Neural cell (in vitro differentiated cells): ENCODE measurements at regions not wholly inside any gene's neighbourhood (a gene's known extent, or its start where the extent isn't known, plus 50 kb on each side); places are given as distances from the start of the nearest gene placed in this dataset.
"Not testable (repeated sequence)": the region's sequence is repeated elsewhere in the genome, so short reads cannot be mapped to it uniquely, and the experiment has no call there.

Source experiments
- CTCF ChIP-seq: fragments of 450-650 bp; IDR thresholded peaks from 2 replicates; pipeline ENCODE4 v1.5.1; 2014; ENCODE audit warnings: antibody characterized with exemption, mild to moderate bottlenecking, moderate library complexity; ENCODE audit not compliant: poor library complexity, severe bottlenecking
- EP300 ChIP-seq: fragments of 450-650 bp; conservative IDR thresholded peaks from 2 replicates; pipeline ENCODE4 v1.6.1; 2014; ENCODE audit warnings: antibody characterized with exemption, mild to moderate bottlenecking, moderate library complexity; ENCODE audit not compliant: poor library complexity, severe bottlenecking
- EZH2 ChIP-seq: fragments of 200-600, 300-800 bp; shearing (Covaris generic), sonication (generic); IDR thresholded peaks from 2 replicates; pipeline ENCODE4 v1.6.1; 2014; ENCODE audit warnings: antibody characterized with exemption, low read length, borderline replicate concordance, mild to moderate bottlenecking; ENCODE audit not compliant: insufficient read depth, poor library complexity, severe bottlenecking
- MXI1 ChIP-seq: fragments of 450-650 bp; conservative IDR thresholded peaks from 2 replicates; pipeline ENCODE4 v1.6.1; 2014; ENCODE audit warnings: antibody characterized with exemption, mild to moderate bottlenecking; ENCODE audit not compliant: poor library complexity, severe bottlenecking
- POLR2AphosphoS5 ChIP-seq: IDR thresholded peaks from 2 replicates; pipeline ENCODE4 v1.6.1; 2012
- RAD21 ChIP-seq: fragments of 450-650 bp; conservative IDR thresholded peaks from 2 replicates; pipeline ENCODE4 v1.6.1; 2014; ENCODE audit warnings: antibody characterized with exemption, mild to moderate bottlenecking, moderate library complexity
- TAF1 ChIP-seq: IDR thresholded peaks from 2 replicates; pipeline ENCODE4 v1.6.1; 2012; ENCODE audit warnings: low read depth
- TF ChIP-seq, protein P1 (sequence below): IDR thresholded peaks from 2 replicates; pipeline ENCODE4 v1.6.1; 2012; ENCODE audit warnings: borderline replicate concordance

DNA sequence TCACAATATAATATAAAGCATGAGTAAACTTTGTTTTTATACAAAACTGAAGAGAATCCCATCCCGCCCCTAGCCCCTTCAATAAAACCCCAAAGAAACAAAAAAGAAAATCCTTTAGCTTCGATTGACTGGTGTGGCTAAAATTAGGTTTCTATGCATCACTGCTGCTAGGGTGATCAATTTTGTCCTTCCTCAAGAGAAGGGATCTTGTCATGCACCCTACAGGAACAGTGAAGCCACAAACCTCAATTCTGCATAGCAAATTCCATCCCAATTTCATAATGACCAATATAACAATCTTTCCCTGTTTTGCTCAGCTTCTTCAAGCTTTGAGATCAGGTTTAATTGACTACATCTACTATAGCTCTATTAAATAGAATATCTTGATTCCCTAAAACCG lies 55.2 kb upstream of the TUBA3D start:
- not testable (repeated sequence) for TF ChIP-seq EP300, POLR2AphosphoS5, CTCF, MXI1, RAD21, EZH2, TAF1
- TF ChIP-seq, protein P1, sequence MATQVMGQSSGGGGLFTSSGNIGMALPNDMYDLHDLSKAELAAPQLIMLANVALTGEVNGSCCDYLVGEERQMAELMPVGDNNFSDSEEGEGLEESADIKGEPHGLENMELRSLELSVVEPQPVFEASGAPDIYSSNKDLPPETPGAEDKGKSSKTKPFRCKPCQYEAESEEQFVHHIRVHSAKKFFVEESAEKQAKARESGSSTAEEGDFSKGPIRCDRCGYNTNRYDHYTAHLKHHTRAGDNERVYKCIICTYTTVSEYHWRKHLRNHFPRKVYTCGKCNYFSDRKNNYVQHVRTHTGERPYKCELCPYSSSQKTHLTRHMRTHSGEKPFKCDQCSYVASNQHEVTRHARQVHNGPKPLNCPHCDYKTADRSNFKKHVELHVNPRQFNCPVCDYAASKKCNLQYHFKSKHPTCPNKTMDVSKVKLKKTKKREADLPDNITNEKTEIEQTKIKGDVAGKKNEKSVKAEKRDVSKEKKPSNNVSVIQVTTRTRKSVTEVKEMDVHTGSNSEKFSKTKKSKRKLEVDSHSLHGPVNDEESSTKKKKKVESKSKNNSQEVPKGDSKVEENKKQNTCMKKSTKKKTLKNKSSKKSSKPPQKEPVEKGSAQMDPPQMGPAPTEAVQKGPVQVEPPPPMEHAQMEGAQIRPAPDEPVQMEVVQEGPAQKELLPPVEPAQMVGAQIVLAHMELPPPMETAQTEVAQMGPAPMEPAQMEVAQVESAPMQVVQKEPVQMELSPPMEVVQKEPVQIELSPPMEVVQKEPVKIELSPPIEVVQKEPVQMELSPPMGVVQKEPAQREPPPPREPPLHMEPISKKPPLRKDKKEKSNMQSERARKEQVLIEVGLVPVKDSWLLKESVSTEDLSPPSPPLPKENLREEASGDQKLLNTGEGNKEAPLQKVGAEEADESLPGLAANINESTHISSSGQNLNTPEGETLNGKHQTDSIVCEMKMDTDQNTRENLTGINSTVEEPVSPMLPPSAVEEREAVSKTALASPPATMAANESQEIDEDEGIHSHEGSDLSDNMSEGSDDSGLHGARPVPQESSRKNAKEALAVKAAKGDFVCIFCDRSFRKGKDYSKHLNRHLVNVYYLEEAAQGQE: not testable (repeated sequence)
